GM12892 (cell line): ENCODE measurements at regions not wholly inside any gene's neighbourhood (a gene's known extent, or its start where the extent isn't known, plus 50 kb on each side); places are given as distances from the start of the nearest gene placed in this dataset.

Experiments used
- POLR2A ChIP-seq: IDR thresholded peaks from 2 replicates; pipeline ENCODE4 v1.6.1; 2011; ENCODE audit warnings: low read depth, low read length, control low read depth
- POLR2AphosphoS5 ChIP-seq: IDR thresholded peaks from 2 replicates; pipeline ENCODE4 v1.6.1; 2011; ENCODE audit warnings: low read depth, low read length, control low read depth

- no peak for TF ChIP-seq POLR2AphosphoS5
- no peak for TF ChIP-seq POLR2A
Measured at GRCh38 chr1:65681096-65681495, 111.6 kb upstream of the PDE4B start.
